H1 (cell line): ENCODE measurements at regions not wholly inside any gene's neighbourhood (a gene's known extent, or its start where the extent isn't known, plus 50 kb on each side); places are given as distances from the start of the nearest gene placed in this dataset.

Source experiments
- CTCF ChIA-PET: fragments of 300-600 bp; sonication (Branson Sonifier 250); formaldehyde crosslinking; loops from one replicate; lab custom pipeline; 2021; ENCODE audit not compliant: partially characterized antibody; lab: Charles Lee
- POLR2A ChIA-PET: fragments of 300-600 bp; sonication (Branson Sonifier 250); formaldehyde crosslinking; loops from one replicate; lab custom pipeline; 2021; ENCODE audit warnings: inconsistent platforms; ENCODE audit not compliant: partially characterized antibody; lab: Charles Lee
- DNase-seq, 2 experiments: peaks; one replicate each; pipeline versions ENCODE4 v3.0.0 to v3.0.0-alpha.2; 2010 to 2022; ENCODE audit warnings: low spot score in 2 of 2, low read depth in 1 of 2, mixed read lengths in 1 of 2
- FAIRE-seq: peaks from 2 replicates; lab custom pipeline; 2011; peaks lifted over from hg19 to GRCh38; lab: Jason Lieb, UNC
- H2AFZ ChIP-seq: 2 replicates; pipeline ENCODE4 v1.8.1; 2012; ENCODE audit warnings: low read length, inconsistent platforms
- H2AK5ac ChIP-seq: 2 replicates; pipeline ENCODE4 v1.6.1; 2013; ENCODE audit warnings: low read depth, low read length
- H2BK120ac ChIP-seq: replicated peaks from 2 replicates; pipeline ENCODE3; 2013; ENCODE audit warnings: low read depth, low read length, inconsistent platforms
- H2BK12ac ChIP-seq: 2 replicates; pipeline ENCODE4 v1.6.1; 2013; ENCODE audit warnings: low read depth, low read length
- H2BK15ac ChIP-seq: 2 replicates; pipeline ENCODE4 v1.6.1; 2013; ENCODE audit warnings: low read length
- H2BK20ac ChIP-seq: 2 replicates; pipeline ENCODE4 v1.6.1; 2013; ENCODE audit warnings: low read length
- H2BK5ac ChIP-seq: 2 replicates; pipeline ENCODE4 v1.6.1; 2013; ENCODE audit warnings: low read depth, low read length
- H3K14ac ChIP-seq: 2 replicates; pipeline ENCODE4 v1.6.1; 2013; ENCODE audit warnings: inconsistent platforms; ENCODE audit not compliant: insufficient read length
- H3K18ac ChIP-seq: 2 replicates; pipeline ENCODE4 v1.6.1; 2013; ENCODE audit warnings: low read length; ENCODE audit errors: extremely low read depth
- H3K23ac ChIP-seq: 2 replicates; pipeline ENCODE4 v1.6.1; 2013; ENCODE audit warnings: inconsistent platforms; ENCODE audit not compliant: insufficient read length
- H3K23me2 ChIP-seq: 2 replicates; pipeline ENCODE4 v1.6.1; 2013; ENCODE audit warnings: low read depth, low read length
- H3K27ac ChIP-seq: 2 replicates; pipeline ENCODE4 v1.6.1; 2011; ENCODE audit warnings: low read depth, low read length, inconsistent platforms
- H3K27me3 ChIP-seq, 4 experiments: replicated peaks in 1 of 4; 1 replicate in 1 of 4; 2 replicates in 3 of 4; pipeline versions ENCODE4 v1.6.1 to v1.8.1; 2011 to 2013; ENCODE audit warnings: low read length in 3 of 4, mild to moderate bottlenecking in 3 of 4, inconsistent platforms in 2 of 4, mixed read lengths in 2 of 4, moderate library complexity in 1 of 4; ENCODE audit not compliant: control insufficient read depth in 3 of 4, insufficient read depth in 3 of 4; ENCODE audit errors: extremely low read depth in 1 of 4
- H3K36me3 ChIP-seq, 4 experiments: 2 replicates each; pipeline versions ENCODE4 v1.6.1 to v1.8.1; 2011 to 2013; ENCODE audit warnings: mild to moderate bottlenecking in 4 of 4, low read length in 3 of 4, moderate library complexity in 2 of 4, control low read depth in 1 of 4, inconsistent platforms in 1 of 4; ENCODE audit not compliant: insufficient read depth in 4 of 4, control insufficient read depth in 2 of 4
- H3K4ac ChIP-seq: replicated peaks from 2 replicates; pipeline ENCODE3; 2013; ENCODE audit warnings: low read length, low read depth, mixed read lengths, inconsistent platforms; ENCODE audit not compliant: insufficient read length
- H3K4me1 ChIP-seq, 4 experiments: replicated peaks in 1 of 4; 1 replicate in 1 of 4; 2 replicates in 3 of 4; pipeline versions ENCODE4 v1.6.1 to v1.8.1; 2011 to 2013; ENCODE audit warnings: low read length in 3 of 4, inconsistent platforms in 2 of 4, mixed read lengths in 1 of 4; ENCODE audit not compliant: insufficient read depth in 4 of 4, control insufficient read depth in 3 of 4
- H3K4me2 ChIP-seq, 2 experiments: 2 replicates each; pipeline versions ENCODE4 v1.6.1 to v1.8.1; 2011 to 2013; ENCODE audit warnings: low read depth in 2 of 2, low read length in 2 of 2, control low read depth in 1 of 2, inconsistent platforms in 1 of 2, mild to moderate bottlenecking in 1 of 2; ENCODE audit not compliant: insufficient read depth in 1 of 2
- H3K4me3 ChIP-seq, 4 experiments: fragments of 200-600, 300-600 bp in 1 of 4; sonication (generic), shearing (Covaris generic), sonication (Bioruptor Twin) in 1 of 4; 2 replicates each; pipeline versions ENCODE4 v1.5.1 to v1.8.1; 2011 to 2016; ENCODE audit warnings: low read length in 4 of 4, low read depth in 3 of 4, control low read depth in 2 of 4, inconsistent platforms in 2 of 4, mild to moderate bottlenecking in 2 of 4, mixed read lengths in 1 of 4, moderate library complexity in 1 of 4; ENCODE audit not compliant: insufficient read depth in 2 of 4; ENCODE audit errors: extremely low read depth in 1 of 4
- H3K56ac ChIP-seq: replicated peaks from 2 replicates; pipeline ENCODE3; 2013; ENCODE audit warnings: low read depth, mild to moderate bottlenecking, mixed read lengths, low read length, inconsistent platforms; ENCODE audit not compliant: insufficient read length
- H3K79me1 ChIP-seq: 2 replicates; pipeline ENCODE4 v1.6.1; 2013; ENCODE audit warnings: low read depth, low read length, control low read depth
- H3K79me2 ChIP-seq, 2 experiments: 2 replicates each; pipeline versions ENCODE4 v1.6.1 to v1.8.1; 2012 to 2013; ENCODE audit warnings: low read length in 2 of 2, mild to moderate bottlenecking in 2 of 2, inconsistent platforms in 1 of 2; ENCODE audit not compliant: insufficient read depth in 2 of 2, control insufficient read depth in 1 of 2
- H3K9ac ChIP-seq, 4 experiments: replicated peaks in 1 of 4; 1 replicate in 1 of 4; 2 replicates in 3 of 4; pipeline versions ENCODE4 v1.6.1 to v1.8.1; 2011 to 2013; ENCODE audit warnings: low read depth in 3 of 4, low read length in 3 of 4, control low read depth in 2 of 4, mild to moderate bottlenecking in 2 of 4, moderate library complexity in 2 of 4, inconsistent platforms in 1 of 4; ENCODE audit errors: extremely low read depth in 1 of 4
- H3K9me3 ChIP-seq, 2 experiments: 2 replicates each; pipeline versions ENCODE4 v1.6.1 to v1.8.1; 2012 to 2013; ENCODE audit warnings: mild to moderate bottlenecking in 2 of 2, moderate library complexity in 2 of 2, control low read depth in 1 of 2, inconsistent platforms in 1 of 2, low read depth in 1 of 2, low read length in 1 of 2, mixed read lengths in 1 of 2; ENCODE audit not compliant: insufficient read depth in 2 of 2
- H4K20me1 ChIP-seq, 2 experiments: replicated peaks in 1 of 2; 2 replicates each; pipeline versions ENCODE3 to v1.8.1; 2011 to 2013; ENCODE audit warnings: inconsistent platforms in 2 of 2, low read length in 2 of 2, mild to moderate bottlenecking in 1 of 2; ENCODE audit not compliant: insufficient read depth in 2 of 2, control insufficient read depth in 1 of 2
- H4K5ac ChIP-seq: 2 replicates; pipeline ENCODE4 v1.6.1; 2013; ENCODE audit warnings: low read length, low read depth, mixed read lengths, inconsistent platforms; ENCODE audit not compliant: insufficient read length
- H4K8ac ChIP-seq: 2 replicates; pipeline ENCODE4 v1.8.0; 2013; ENCODE audit warnings: mild to moderate bottlenecking, moderate library complexity, low read length, inconsistent platforms; ENCODE audit not compliant: insufficient read depth; ENCODE audit errors: extremely low read depth
- H4K91ac ChIP-seq: replicated peaks from 2 replicates; pipeline ENCODE3; 2013; ENCODE audit warnings: low read length, mixed read lengths, inconsistent platforms; ENCODE audit not compliant: insufficient read length
- WGBS, 2 experiments: shearing (Covaris generic) in 1 of 2; methylation state at CpG; one replicate each; pipeline versions ENCODE4 v1.1.6 to v1.1.7; 2013 to 2015; ENCODE audit warnings: low lambda C conversion rate in 2 of 2, mixed read lengths in 2 of 2, inconsistent platforms in 1 of 2, low coverage in 1 of 2, missing lambda C conversion rate in 1 of 2; ENCODE audit not compliant: insufficient replicate concordance in 2 of 2, insufficient coverage in 1 of 2, insufficient read length in 1 of 2; ENCODE audit errors: extremely low coverage in 1 of 2, missing lambda C conversion rate in 1 of 2; 5-methylcytosine and 5-hydroxymethylcytosine counted together
- TF ChIP-seq, protein P1 (sequence below): fragments of 300-600 bp; sonication (generic); IDR thresholded peaks from 2 replicates; pipeline ENCODE4 v1.7.1; 2012; ENCODE audit warnings: low read length, moderate library complexity, mild to moderate bottlenecking, inconsistent platforms; ENCODE audit not compliant: insufficient replicate concordance

DNA sequence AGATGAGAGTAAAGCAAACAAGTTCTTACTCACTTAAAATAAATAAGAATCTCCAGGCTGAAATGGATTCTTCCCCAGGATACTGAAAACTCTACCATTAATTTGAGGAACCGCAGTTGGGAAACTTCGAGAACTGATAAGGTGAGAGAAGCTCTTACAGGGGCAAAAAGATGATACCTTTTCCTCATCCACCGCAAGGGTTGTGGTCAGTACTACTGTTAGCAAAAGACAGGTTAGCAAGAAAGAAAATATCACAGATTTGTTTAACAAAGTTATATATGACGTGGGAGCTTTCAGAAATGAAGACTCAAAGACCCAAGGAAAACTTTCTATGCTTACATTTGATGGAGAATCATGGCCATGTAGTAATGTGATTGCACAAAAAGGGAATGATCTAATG is 441.6 kb downstream of the PCNX1 start:
- no peak overlapping the region for H4K8ac ChIP-seq
- H3K9ac ChIP-seq = no peak overlapping the region
- no peak overlapping the region for H3K4ac ChIP-seq
- H3K27me3 ChIP-seq = no peaks in the 10 kb centered on the region
- POLR2A ChIA-PET = no interaction called here
- no peak overlapping the region for H3K56ac ChIP-seq
- no peak overlapping the region for H4K5ac ChIP-seq
- no peaks in the 10 kb centered on the region for H3K9me3 ChIP-seq
- no peak overlapping the region for H2AK5ac ChIP-seq
- no peak overlapping the region for H2BK12ac ChIP-seq
- CTCF ChIA-PET = no interaction called here
- H3K79me2 ChIP-seq = peaks cover 0 to 93% of the 10 kb centered on the region in 2 experiments; a peak in 3 of 4 replicates
- H3K23me2 ChIP-seq = no peaks in the 10 kb centered on the region
- FAIRE-seq (no peak), DNase-seq (no peak)
- no peak overlapping the region for H2BK15ac ChIP-seq
- no peak overlapping the region for H3K23ac ChIP-seq
- peaks cover 3% of the 10 kb centered on the region; the same call in 1 of the 2 replicates for H3K79me1 ChIP-seq
- H3K36me3 ChIP-seq = no peaks in the 10 kb centered on the region
- H3K4me1 ChIP-seq = peaks cover 0 to 8% (median 1%) of the 10 kb centered on the region in 4 experiments; a peak in 2 of 7 replicates
- no peak overlapping the region for H3K4me2 ChIP-seq
- H2BK120ac ChIP-seq = no peak overlapping the region
- H3K27ac ChIP-seq = no peak overlapping the region
- WGBS, 2 experiments = 90% methylated on average over 4 of the region's 4 CpGs; no CpG with 5 or more reads in 1 of the 2 experiments
- no peak overlapping the region for H2AFZ ChIP-seq
- no peak overlapping the region for H4K91ac ChIP-seq
- no peak overlapping the region for H2BK5ac ChIP-seq
- H2BK20ac ChIP-seq = no peak overlapping the region
- no peak overlapping the region for H3K14ac ChIP-seq
- peaks cover 0 to 3% of the 10 kb centered on the region in 2 experiments for H4K20me1 ChIP-seq
- H3K18ac ChIP-seq = no peak overlapping the region
- H3K4me3 ChIP-seq = no peak overlapping the region
- TF ChIP-seq, protein P1, sequence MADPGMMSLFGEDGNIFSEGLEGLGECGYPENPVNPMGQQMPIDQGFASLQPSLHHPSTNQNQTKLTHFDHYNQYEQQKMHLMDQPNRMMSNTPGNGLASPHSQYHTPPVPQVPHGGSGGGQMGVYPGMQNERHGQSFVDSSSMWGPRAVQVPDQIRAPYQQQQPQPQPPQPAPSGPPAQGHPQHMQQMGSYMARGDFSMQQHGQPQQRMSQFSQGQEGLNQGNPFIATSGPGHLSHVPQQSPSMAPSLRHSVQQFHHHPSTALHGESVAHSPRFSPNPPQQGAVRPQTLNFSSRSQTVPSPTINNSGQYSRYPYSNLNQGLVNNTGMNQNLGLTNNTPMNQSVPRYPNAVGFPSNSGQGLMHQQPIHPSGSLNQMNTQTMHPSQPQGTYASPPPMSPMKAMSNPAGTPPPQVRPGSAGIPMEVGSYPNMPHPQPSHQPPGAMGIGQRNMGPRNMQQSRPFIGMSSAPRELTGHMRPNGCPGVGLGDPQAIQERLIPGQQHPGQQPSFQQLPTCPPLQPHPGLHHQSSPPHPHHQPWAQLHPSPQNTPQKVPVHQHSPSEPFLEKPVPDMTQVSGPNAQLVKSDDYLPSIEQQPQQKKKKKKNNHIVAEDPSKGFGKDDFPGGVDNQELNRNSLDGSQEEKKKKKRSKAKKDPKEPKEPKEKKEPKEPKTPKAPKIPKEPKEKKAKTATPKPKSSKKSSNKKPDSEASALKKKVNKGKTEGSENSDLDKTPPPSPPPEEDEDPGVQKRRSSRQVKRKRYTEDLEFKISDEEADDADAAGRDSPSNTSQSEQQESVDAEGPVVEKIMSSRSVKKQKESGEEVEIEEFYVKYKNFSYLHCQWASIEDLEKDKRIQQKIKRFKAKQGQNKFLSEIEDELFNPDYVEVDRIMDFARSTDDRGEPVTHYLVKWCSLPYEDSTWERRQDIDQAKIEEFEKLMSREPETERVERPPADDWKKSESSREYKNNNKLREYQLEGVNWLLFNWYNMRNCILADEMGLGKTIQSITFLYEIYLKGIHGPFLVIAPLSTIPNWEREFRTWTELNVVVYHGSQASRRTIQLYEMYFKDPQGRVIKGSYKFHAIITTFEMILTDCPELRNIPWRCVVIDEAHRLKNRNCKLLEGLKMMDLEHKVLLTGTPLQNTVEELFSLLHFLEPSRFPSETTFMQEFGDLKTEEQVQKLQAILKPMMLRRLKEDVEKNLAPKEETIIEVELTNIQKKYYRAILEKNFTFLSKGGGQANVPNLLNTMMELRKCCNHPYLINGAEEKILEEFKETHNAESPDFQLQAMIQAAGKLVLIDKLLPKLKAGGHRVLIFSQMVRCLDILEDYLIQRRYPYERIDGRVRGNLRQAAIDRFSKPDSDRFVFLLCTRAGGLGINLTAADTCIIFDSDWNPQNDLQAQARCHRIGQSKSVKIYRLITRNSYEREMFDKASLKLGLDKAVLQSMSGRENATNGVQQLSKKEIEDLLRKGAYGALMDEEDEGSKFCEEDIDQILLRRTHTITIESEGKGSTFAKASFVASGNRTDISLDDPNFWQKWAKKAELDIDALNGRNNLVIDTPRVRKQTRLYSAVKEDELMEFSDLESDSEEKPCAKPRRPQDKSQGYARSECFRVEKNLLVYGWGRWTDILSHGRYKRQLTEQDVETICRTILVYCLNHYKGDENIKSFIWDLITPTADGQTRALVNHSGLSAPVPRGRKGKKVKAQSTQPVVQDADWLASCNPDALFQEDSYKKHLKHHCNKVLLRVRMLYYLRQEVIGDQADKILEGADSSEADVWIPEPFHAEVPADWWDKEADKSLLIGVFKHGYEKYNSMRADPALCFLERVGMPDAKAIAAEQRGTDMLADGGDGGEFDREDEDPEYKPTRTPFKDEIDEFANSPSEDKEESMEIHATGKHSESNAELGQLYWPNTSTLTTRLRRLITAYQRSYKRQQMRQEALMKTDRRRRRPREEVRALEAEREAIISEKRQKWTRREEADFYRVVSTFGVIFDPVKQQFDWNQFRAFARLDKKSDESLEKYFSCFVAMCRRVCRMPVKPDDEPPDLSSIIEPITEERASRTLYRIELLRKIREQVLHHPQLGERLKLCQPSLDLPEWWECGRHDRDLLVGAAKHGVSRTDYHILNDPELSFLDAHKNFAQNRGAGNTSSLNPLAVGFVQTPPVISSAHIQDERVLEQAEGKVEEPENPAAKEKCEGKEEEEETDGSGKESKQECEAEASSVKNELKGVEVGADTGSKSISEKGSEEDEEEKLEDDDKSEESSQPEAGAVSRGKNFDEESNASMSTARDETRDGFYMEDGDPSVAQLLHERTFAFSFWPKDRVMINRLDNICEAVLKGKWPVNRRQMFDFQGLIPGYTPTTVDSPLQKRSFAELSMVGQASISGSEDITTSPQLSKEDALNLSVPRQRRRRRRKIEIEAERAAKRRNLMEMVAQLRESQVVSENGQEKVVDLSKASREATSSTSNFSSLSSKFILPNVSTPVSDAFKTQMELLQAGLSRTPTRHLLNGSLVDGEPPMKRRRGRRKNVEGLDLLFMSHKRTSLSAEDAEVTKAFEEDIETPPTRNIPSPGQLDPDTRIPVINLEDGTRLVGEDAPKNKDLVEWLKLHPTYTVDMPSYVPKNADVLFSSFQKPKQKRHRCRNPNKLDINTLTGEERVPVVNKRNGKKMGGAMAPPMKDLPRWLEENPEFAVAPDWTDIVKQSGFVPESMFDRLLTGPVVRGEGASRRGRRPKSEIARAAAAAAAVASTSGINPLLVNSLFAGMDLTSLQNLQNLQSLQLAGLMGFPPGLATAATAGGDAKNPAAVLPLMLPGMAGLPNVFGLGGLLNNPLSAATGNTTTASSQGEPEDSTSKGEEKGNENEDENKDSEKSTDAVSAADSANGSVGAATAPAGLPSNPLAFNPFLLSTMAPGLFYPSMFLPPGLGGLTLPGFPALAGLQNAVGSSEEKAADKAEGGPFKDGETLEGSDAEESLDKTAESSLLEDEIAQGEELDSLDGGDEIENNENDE = no peak
